ENCODE measurements at regions not wholly inside any gene's neighbourhood (a gene's known extent, or its start where the extent isn't known, plus 50 kb on each side); places are given as distances from the start of the nearest gene placed in this dataset.

GRCh38 chr2:236944561-236944960 lies 141.1 kb upstream of the COPS8 start:
- no peaks in the 10 kb centered on the region for H3K9me3 ChIP-seq
- TF ChIP-seq, protein P1, sequence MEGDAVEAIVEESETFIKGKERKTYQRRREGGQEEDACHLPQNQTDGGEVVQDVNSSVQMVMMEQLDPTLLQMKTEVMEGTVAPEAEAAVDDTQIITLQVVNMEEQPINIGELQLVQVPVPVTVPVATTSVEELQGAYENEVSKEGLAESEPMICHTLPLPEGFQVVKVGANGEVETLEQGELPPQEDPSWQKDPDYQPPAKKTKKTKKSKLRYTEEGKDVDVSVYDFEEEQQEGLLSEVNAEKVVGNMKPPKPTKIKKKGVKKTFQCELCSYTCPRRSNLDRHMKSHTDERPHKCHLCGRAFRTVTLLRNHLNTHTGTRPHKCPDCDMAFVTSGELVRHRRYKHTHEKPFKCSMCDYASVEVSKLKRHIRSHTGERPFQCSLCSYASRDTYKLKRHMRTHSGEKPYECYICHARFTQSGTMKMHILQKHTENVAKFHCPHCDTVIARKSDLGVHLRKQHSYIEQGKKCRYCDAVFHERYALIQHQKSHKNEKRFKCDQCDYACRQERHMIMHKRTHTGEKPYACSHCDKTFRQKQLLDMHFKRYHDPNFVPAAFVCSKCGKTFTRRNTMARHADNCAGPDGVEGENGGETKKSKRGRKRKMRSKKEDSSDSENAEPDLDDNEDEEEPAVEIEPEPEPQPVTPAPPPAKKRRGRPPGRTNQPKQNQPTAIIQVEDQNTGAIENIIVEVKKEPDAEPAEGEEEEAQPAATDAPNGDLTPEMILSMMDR (IDR thresholded peaks at IDR 0.05), result no peak
- H3K4me3 ChIP-seq, result no peak overlapping the region
- no peak overlapping the region for H3K27ac ChIP-seq
- H3K36me3 ChIP-seq, result no peaks in the 10 kb centered on the region
- peak; percentile 13 for DNase-seq
- H3K4me1 ChIP-seq, result no peaks in the 10 kb centered on the region
- intact Hi-C loops (cut with DNase I), result no loop called here
- no peak overlapping the region for H3K9ac ChIP-seq (ENCODE audit: low read depth in 2 of 2, low read length in 2 of 2)
- no peaks in the 10 kb centered on the region for H3K27me3 ChIP-seq

DNA sequence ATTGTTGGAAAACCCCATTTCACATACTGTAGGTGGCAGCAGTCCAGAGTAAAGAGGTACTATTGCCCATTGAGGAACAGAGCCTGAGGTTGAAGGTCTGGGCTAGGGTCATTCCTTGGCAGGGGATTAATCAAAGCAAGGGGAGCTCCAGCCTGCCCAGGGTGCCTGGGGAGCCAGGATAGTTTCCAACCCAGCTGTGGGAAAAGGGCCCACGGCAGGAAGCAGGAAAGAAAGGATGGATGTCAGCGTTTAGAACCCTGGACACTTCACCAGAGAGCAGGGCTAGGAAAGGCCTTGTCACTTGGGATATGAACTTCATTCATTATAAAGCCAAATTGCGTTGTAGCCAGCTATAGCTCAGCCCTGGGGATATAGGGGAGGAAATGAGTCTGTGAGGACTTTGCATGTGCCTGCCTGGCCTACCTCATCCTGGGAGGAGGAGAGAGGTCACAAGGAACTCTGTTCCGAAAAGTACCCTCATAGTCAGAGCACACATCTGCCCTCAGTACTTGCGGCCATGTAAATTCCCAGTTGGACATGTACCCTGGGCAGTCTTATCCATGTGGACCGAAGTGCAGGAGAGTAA lies 140.2 kb upstream of the COPS8 start:
- TF ChIP-seq, protein P1 (IDR thresholded peaks at IDR 0.05), result no peak
- no peak overlapping the region for H3K9ac ChIP-seq (ENCODE audit: low read depth in 2 of 2, low read length in 2 of 2)
- no peak overlapping the region for H3K27ac ChIP-seq
- intact Hi-C loops (cut with DNase I), result no loop called here
- H3K4me3 ChIP-seq, result no peak overlapping the region
- H3K4me1 ChIP-seq, result no peaks in the 10 kb centered on the region
- H3K36me3 ChIP-seq, result no peaks in the 10 kb centered on the region
- no peaks in the 10 kb centered on the region for H3K9me3 ChIP-seq
- no peaks in the 10 kb centered on the region for H3K27me3 ChIP-seq
- peak; percentile 6 for DNase-seq

DNA sequence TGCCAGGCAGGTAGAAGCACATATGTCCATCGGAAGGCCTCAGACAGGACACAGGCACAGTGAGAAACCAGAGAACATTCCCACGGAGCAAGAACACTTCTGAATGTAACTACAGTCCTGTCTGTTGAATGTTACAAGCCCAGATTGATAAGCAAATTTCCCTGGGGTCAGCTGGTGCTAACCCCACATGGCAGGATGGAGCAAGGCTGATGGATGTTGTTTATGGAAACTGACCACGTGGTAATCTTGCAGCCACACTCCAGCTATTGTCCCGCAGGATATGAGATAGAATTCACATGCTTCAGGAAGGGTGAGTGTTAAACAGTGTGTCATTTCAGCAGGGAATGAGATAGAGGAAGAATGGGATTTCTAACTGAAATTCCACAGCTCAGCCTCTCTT lies 138.8 kb upstream of the COPS8 start:
- Histone ChIP-seq H3K27ac (no peak overlapping the region), H3K4me1 (no peaks in the 10 kb centered on the region), H3K9ac (ENCODE audit: low read depth in 2 of 2, low read length in 2 of 2) (no peak overlapping the region), H3K9me3 (no peaks in the 10 kb centered on the region), H3K27me3 (no peaks in the 10 kb centered on the region), H3K4me3 (no peak overlapping the region), H3K36me3 (no peaks in the 10 kb centered on the region)
- TF ChIP-seq, protein P1 (IDR thresholded peaks at IDR 0.05), result no peak
- DNase-seq, result peak; percentile 11
- intact Hi-C loops (cut with DNase I), result no loop called here

- TF ChIP-seq, protein P1 (IDR thresholded peaks at IDR 0.05), result no peak
- Histone ChIP-seq H3K27ac (no peak overlapping the region), H3K9ac (ENCODE audit: low read depth in 2 of 2, low read length in 2 of 2) (no peak overlapping the region), H3K4me3 (no peak overlapping the region), H3K4me1 (no peaks in the 10 kb centered on the region), H3K27me3 (no peaks in the 10 kb centered on the region), H3K36me3 (no peaks in the 10 kb centered on the region), H3K9me3 (no peaks in the 10 kb centered on the region)
- DNase-seq, result no peak
- intact Hi-C loops (cut with DNase I), result no loop called here
These were observed 138.4 kb upstream of the COPS8 start for GRCh38 chr2:236947294-236947693.

DNA sequence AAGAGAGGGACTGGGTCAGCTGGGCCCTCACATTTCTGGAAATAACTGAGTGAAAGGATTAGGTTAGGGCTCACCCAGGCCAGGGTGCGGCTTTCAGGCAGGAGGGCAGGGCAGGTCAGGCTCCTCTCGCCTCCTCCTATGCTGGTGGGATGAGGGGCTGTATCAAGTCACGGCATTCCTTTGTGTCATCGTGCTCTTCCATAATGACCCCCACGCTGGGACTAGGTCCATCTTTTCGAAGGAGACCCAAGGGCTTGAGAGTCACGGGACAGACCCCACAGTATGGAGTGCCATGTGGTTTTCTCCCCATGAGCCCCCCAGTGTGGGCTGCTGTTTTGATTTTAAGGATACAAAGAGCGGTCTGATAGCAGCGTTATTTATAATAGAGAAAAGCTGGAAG lies 137.8 kb upstream of the COPS8 start:
- H3K9ac ChIP-seq (ENCODE audit: low read depth in 2 of 2, low read length in 2 of 2), result no peak overlapping the region
- no peaks in the 10 kb centered on the region for H3K4me1 ChIP-seq
- TF ChIP-seq, protein P1 (IDR thresholded peaks at IDR 0.05), result no peak
- H3K27me3 ChIP-seq, result no peaks in the 10 kb centered on the region
- intact Hi-C loops (cut with DNase I), result no loop called here
- H3K27ac ChIP-seq, result no peak overlapping the region
- H3K4me3 ChIP-seq, result no peak overlapping the region
- peak; percentile 3 for DNase-seq
- H3K9me3 ChIP-seq, result no peaks in the 10 kb centered on the region
- H3K36me3 ChIP-seq, result no peaks in the 10 kb centered on the region
